Glomerular endothelial cell (primary cell): ENCODE measurements at regions not wholly inside any gene's neighbourhood (a gene's known extent, or its start where the extent isn't known, plus 50 kb on each side); places are given as distances from the start of the nearest gene placed in this dataset.

ENCODE experiments used
- DNase-seq: peaks from one replicate; pipeline ENCODE4 v3.0.0-alpha.2; 2011; ENCODE audit warnings: low read depth, low spot score; ENCODE audit errors: extremely low read depth

- DNase-seq: no peak
Measured at GRCh38 chr11:134785059-134785458, 373.0 kb upstream of the B3GAT1 start.

GRCh38 chr11:134784568-134784967, 372.5 kb upstream of the B3GAT1 start:
- DNase-seq: no peak

- no peak for DNase-seq
Measured at GRCh38 chr11:134784046-134784445, 372.0 kb upstream of the B3GAT1 start.

- no peak for DNase-seq
Measured at GRCh38 chr11:134783234-134783633, 371.2 kb upstream of the B3GAT1 start.

- no peak for DNase-seq
Measured at GRCh38 chr11:134781380-134781866, 369.4 kb upstream of the B3GAT1 start.

GRCh38 chr11:134780486-134781147, 368.6 kb upstream of the B3GAT1 start:
- no peak for DNase-seq

GRCh38 chr11:134779179-134779578, 367.1 kb upstream of the B3GAT1 start:
- no peak for DNase-seq

GRCh38 chr11:134768463-134768862, 356.4 kb upstream of the B3GAT1 start:
- DNase-seq: no peak

GRCh38 chr11:134765565-134765964, 353.5 kb upstream of the B3GAT1 start:
- DNase-seq: no peak

GRCh38 chr11:134764966-134765365, 352.9 kb upstream of the B3GAT1 start:
- DNase-seq: no peak

- no peak for DNase-seq
Measured at GRCh38 chr11:134764367-134764766, 352.3 kb upstream of the B3GAT1 start.

GRCh38 chr11:134763030-134763388, 351.0 kb upstream of the B3GAT1 start:
- DNase-seq: no peak

GRCh38 chr11:134762248-134763029, 350.4 kb upstream of the B3GAT1 start:
- DNase-seq: no peak

- DNase-seq: no peak
Measured at GRCh38 chr11:134761926-134762247, 349.8 kb upstream of the B3GAT1 start.

GRCh38 chr11:134761386-134761785, 349.3 kb upstream of the B3GAT1 start:
- no peak for DNase-seq

- no peak for DNase-seq
Measured at GRCh38 chr11:134760957-134761356, 348.9 kb upstream of the B3GAT1 start.

GRCh38 chr11:134760299-134760698, 348.3 kb upstream of the B3GAT1 start:
- DNase-seq: no peak

- no peak for DNase-seq
Measured at GRCh38 chr11:134759855-134760254, 347.8 kb upstream of the B3GAT1 start.

- no peak for DNase-seq
Measured at GRCh38 chr11:134759274-134759673, 347.2 kb upstream of the B3GAT1 start.

GRCh38 chr11:134758342-134758931, 346.4 kb upstream of the B3GAT1 start:
- no peak for DNase-seq

GRCh38 chr11:134757633-134758032, 345.6 kb upstream of the B3GAT1 start:
- no peak for DNase-seq
